Neuronal stem cell (in vitro differentiated cells): ENCODE measurements at regions not wholly inside any gene's neighbourhood (a gene's known extent, or its start where the extent isn't known, plus 50 kb on each side); places are given as distances from the start of the nearest gene placed in this dataset.

Experiments used
- DNase-seq: peaks from one replicate; pipeline ENCODE4 v3.0.0-alpha.2; 2013; ENCODE audit warnings: low spot score
- H2AFZ ChIP-seq: one replicate; pipeline ENCODE4 v1.6.1; 2013; ENCODE audit warnings: mild to moderate bottlenecking, low read length, inconsistent platforms
- H2AK5ac ChIP-seq: 2 replicates; pipeline ENCODE4 v1.6.1; 2013; ENCODE audit warnings: low read depth, mild to moderate bottlenecking, inconsistent platforms, low read length, moderate library complexity, mixed read lengths
- H2BK120ac ChIP-seq: 2 replicates; pipeline ENCODE4 v1.6.1; 2013; ENCODE audit warnings: low read depth, mild to moderate bottlenecking, inconsistent platforms, low read length, moderate library complexity, mixed read lengths
- H2BK12ac ChIP-seq: one replicate; pipeline ENCODE4 v1.6.1; 2013; ENCODE audit warnings: low read length, inconsistent platforms
- H2BK15ac ChIP-seq: 2 replicates; pipeline ENCODE4 v1.6.1; 2013; ENCODE audit warnings: mild to moderate bottlenecking, low read length, inconsistent platforms, mixed read lengths
- H2BK5ac ChIP-seq: one replicate; pipeline ENCODE4 v1.6.1; 2013; ENCODE audit warnings: inconsistent platforms, mild to moderate bottlenecking, low read length, moderate library complexity
- H3K14ac ChIP-seq: one replicate; pipeline ENCODE4 v1.6.1; 2013; ENCODE audit warnings: low read length, inconsistent platforms
- H3K18ac ChIP-seq: 2 replicates; pipeline ENCODE4 v1.6.1; 2013; ENCODE audit warnings: low read length, inconsistent platforms
- H3K23ac ChIP-seq: 2 replicates; pipeline ENCODE4 v1.6.1; 2013; ENCODE audit warnings: low read depth, mild to moderate bottlenecking, mixed read lengths, low read length, inconsistent platforms; ENCODE audit not compliant: poor library complexity
- H3K27ac ChIP-seq: replicated peaks from 3 replicates; pipeline ENCODE4 v1.5.1; 2013; ENCODE audit warnings: low read length, inconsistent platforms
- H3K27me3 ChIP-seq, 3 experiments: 2 replicates each; pipeline ENCODE4 v1.6.1; 2013; ENCODE audit warnings: low read length in 3 of 3, mild to moderate bottlenecking in 2 of 3, inconsistent platforms in 1 of 3, low read depth in 1 of 3, mixed read lengths in 1 of 3, moderate library complexity in 1 of 3; ENCODE audit not compliant: control insufficient read depth in 3 of 3, insufficient read depth in 3 of 3
- H3K36me3 ChIP-seq, 2 donors: replicated peaks in 1 of 2; 2 replicates each; pipeline ENCODE4 v1.6.1; 2013; ENCODE audit warnings: low read length in 2 of 2; ENCODE audit not compliant: control insufficient read depth in 2 of 2, insufficient read depth in 2 of 2
- H3K4ac ChIP-seq: 2 replicates; pipeline ENCODE4 v1.6.1; 2013; ENCODE audit warnings: inconsistent platforms, mild to moderate bottlenecking, low read length, moderate library complexity
- H3K4me1 ChIP-seq, 2 donors: 1 replicate in 1 of 2; 2 replicates in 1 of 2; pipeline ENCODE4 v1.6.1; 2013; ENCODE audit warnings: low read length in 2 of 2, low read depth in 1 of 2; ENCODE audit not compliant: control insufficient read depth in 2 of 2, insufficient read depth in 1 of 2
- H3K4me2 ChIP-seq: one replicate; pipeline ENCODE4 v1.6.1; 2013; ENCODE audit warnings: mild to moderate bottlenecking, low read length, inconsistent platforms; ENCODE audit not compliant: insufficient read depth, poor library complexity, severe bottlenecking
- H3K4me3 ChIP-seq, 2 donors: 2 replicates each; pipeline ENCODE4 v1.5.1; 2013; ENCODE audit warnings: low read length in 2 of 2, mild to moderate bottlenecking in 2 of 2, inconsistent platforms in 1 of 2, moderate library complexity in 1 of 2
- H3K79me1 ChIP-seq: one replicate; pipeline ENCODE4 v1.6.1; 2013; ENCODE audit warnings: low read depth, mild to moderate bottlenecking, inconsistent platforms, low read length, moderate library complexity
- H3K9ac ChIP-seq: one replicate; pipeline ENCODE4 v1.6.1; 2013; ENCODE audit warnings: mild to moderate bottlenecking, low read depth, low read length, inconsistent platforms; ENCODE audit not compliant: poor library complexity
- H3K9me3 ChIP-seq, 2 donors: replicated peaks in 1 of 2; 2 replicates each; pipeline versions ENCODE3 to v1.6.1; 2013; ENCODE audit warnings: low read length in 2 of 2, mild to moderate bottlenecking in 2 of 2, inconsistent platforms in 1 of 2, low read depth in 1 of 2, mixed read lengths in 1 of 2, moderate library complexity in 1 of 2; ENCODE audit not compliant: control insufficient read depth in 2 of 2, insufficient read depth in 1 of 2
- H4K8ac ChIP-seq: one replicate; pipeline ENCODE4 v1.6.1; 2013; ENCODE audit warnings: low read depth, mild to moderate bottlenecking, inconsistent platforms, low read length, moderate library complexity
- H4K91ac ChIP-seq: one replicate; pipeline ENCODE4 v1.6.1; 2013; ENCODE audit warnings: low read length, low read depth, mild to moderate bottlenecking, inconsistent platforms; ENCODE audit not compliant: poor library complexity
- WGBS, 2 donors: extraction: QIAGEN DNeasy Blood & Tissue Kit; methylation state at CpG; one replicate each; pipeline ENCODE4 v1.1.7; 2013; ENCODE audit warnings: missing lambda C conversion rate in 2 of 2, mixed read lengths in 1 of 2; ENCODE audit not compliant: insufficient read length in 2 of 2, insufficient replicate concordance in 1 of 2; ENCODE audit errors: extremely low coverage in 2 of 2; 5-methylcytosine and 5-hydroxymethylcytosine counted together

DNA sequence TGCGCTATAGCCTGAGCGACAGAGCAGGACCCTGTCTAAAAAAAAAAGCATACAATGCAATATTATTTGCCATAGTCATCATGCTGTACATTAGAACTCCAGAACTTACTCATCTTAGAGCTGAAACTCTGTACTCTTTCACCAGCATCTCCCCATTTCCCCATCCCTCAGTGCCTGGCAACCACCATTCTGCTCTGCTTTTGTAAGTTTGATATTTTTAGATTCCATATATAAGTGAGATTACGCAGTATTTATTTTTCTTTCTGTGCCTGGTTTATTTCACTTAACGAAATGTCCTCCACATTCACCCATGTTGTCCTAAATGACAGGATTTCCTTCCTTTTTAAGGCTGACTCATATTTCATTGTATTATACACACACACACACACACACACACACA, 121.8 kb downstream of the BBS10 start:
- no peak overlapping the region for H2AK5ac ChIP-seq
- H3K36me3 ChIP-seq, result no peaks in the 10 kb centered on the region
- H2AFZ ChIP-seq, result no peak overlapping the region
- H3K4ac ChIP-seq, result no peak overlapping the region
- H3K27ac ChIP-seq, result no peak overlapping the region
- no peak overlapping the region for H3K9ac ChIP-seq
- H2BK12ac ChIP-seq, result no peak overlapping the region
- no peak overlapping the region for H3K18ac ChIP-seq
- no peaks in the 10 kb centered on the region for H3K79me1 ChIP-seq
- no peak overlapping the region for H3K4me2 ChIP-seq
- DNase-seq, result no peak
- no peak overlapping the region for H3K4me3 ChIP-seq
- no peaks in the 10 kb centered on the region for H3K27me3 ChIP-seq
- H2BK15ac ChIP-seq, result no peak overlapping the region
- no peaks in the 10 kb centered on the region for H3K4me1 ChIP-seq
- H4K8ac ChIP-seq, result no peak overlapping the region
- no CpG with 5 or more reads among the region's 4 CpGs for WGBS, 2 donors
- H3K9me3 ChIP-seq, result no peaks in the 10 kb centered on the region
- H4K91ac ChIP-seq, result no peak overlapping the region
- H2BK5ac ChIP-seq, result no peak overlapping the region
- no peak overlapping the region for H2BK120ac ChIP-seq
- no peak overlapping the region for H3K23ac ChIP-seq
- H3K14ac ChIP-seq, result no peak overlapping the region

DNA sequence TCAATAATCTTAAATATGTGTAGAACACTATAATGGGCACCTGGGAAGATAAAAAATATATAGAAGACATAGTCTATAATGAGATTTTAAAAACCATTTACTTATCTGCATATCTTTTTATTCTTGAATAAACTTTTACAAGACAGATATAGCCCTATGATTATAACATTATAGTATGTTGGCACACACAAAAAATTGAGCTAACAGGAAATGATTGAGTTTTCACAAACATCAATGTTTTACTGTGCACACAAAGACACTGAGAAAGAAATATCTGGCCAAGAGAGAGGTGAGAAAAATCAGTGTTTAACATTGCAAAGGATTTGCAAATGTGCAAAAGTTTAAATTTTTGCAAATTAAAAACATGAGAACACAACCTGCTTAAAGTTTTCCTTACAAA, 124.3 kb downstream of the BBS10 start:
- Histone ChIP-seq H3K9ac (no peak overlapping the region), H2BK15ac (no peak overlapping the region), H4K91ac (no peak overlapping the region), H3K36me3 (no peaks in the 10 kb centered on the region), H3K27me3 (no peaks in the 10 kb centered on the region), H3K23ac (no peak overlapping the region), H3K27ac (no peak overlapping the region), H3K4ac (no peak overlapping the region), H4K8ac (no peak overlapping the region), H3K79me1 (no peaks in the 10 kb centered on the region), H2BK5ac (no peak overlapping the region), H3K14ac (no peak overlapping the region), H3K9me3 (no peaks in the 10 kb centered on the region), H3K4me3 (no peak overlapping the region), H3K4me1 (peaks cover 0 to 6% of the 10 kb centered on the region in 2 donors), H3K4me2 (no peak overlapping the region), H2AK5ac (no peak overlapping the region), H3K18ac (no peak overlapping the region), H2AFZ (no peak overlapping the region), H2BK12ac (no peak overlapping the region), H2BK120ac (no peak overlapping the region)
- DNase-seq, result no peak

DNA sequence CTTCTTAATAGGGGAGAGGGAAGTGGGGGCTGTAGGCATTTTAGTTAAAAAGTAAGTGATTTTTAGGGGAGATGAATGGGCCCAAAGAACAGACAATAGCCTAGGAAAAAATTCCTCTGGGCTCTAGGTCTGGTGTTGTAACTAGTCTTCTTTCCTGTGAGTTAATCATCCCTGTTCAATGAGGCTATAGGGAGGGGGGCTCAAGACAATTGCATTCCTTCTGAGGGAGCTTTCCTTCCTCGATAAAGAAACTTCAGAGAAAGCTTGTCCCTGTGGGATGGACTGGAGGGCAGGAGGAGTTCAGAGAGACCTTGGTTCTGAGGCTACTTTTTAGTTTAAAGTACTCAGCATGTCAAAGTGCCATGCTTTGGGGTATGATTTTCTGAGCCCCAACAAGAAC, 127.2 kb downstream of the BBS10 start:
- Histone ChIP-seq H3K14ac (no peak overlapping the region), H3K18ac (no peak overlapping the region), H3K79me1 (no peaks in the 10 kb centered on the region), H4K8ac (no peak overlapping the region), H3K23ac (no peak overlapping the region), H3K4me2 (no peak overlapping the region), H4K91ac (no peak overlapping the region), H3K27me3 (peaks cover 0 to 5% (median 0%) of the 10 kb centered on the region in 3 experiments), H3K27ac (peak overlapping the region; percentile 83), H2BK5ac (no peak overlapping the region), H2AFZ (no peak overlapping the region), H2BK15ac (no peak overlapping the region), H3K4ac (no peak overlapping the region), H2BK12ac (no peak overlapping the region), H2AK5ac (no peak overlapping the region), H3K4me1 (peaks cover 0 to 6% of the 10 kb centered on the region in 2 donors), H3K9me3 (no peaks in the 10 kb centered on the region), H3K4me3 (no peak overlapping the region), H3K36me3 (no peaks in the 10 kb centered on the region), H3K9ac (no peak overlapping the region), H2BK120ac (no peak overlapping the region)
- peak; percentile 71 for DNase-seq
- WGBS, 2 donors, result no CpG with 5 or more reads among the region's 1 CpG

DNA sequence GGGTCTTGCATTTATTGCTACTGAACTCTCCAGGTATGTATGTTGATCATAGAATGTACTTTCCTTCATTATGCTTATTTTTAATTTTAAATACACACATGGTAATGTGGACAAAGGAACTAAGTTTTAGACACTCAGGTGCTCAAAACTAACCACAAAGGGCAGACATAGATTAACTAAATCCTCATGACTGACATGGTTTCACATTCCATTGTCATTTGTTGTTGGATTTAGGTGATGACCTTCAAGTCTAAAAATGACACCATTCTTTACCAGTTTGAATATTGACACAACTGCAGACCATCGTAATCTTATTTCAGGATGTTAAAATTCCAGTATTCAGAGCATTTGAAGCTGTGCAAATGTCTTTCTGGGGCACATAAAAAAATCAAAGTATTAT, 128.4 kb downstream of the BBS10 start:
- H3K4me3 ChIP-seq, result no peak overlapping the region
- H3K36me3 ChIP-seq, result no peaks in the 10 kb centered on the region
- no peaks in the 10 kb centered on the region for H3K9me3 ChIP-seq
- no peak for DNase-seq
- H3K23ac ChIP-seq, result no peak overlapping the region
- no peak overlapping the region for H4K91ac ChIP-seq
- H2AK5ac ChIP-seq, result no peak overlapping the region
- no peak overlapping the region for H2BK15ac ChIP-seq
- H3K9ac ChIP-seq, result no peak overlapping the region
- peaks cover 0 to 5% (median 0%) of the 10 kb centered on the region in 3 experiments for H3K27me3 ChIP-seq
- no peak overlapping the region for H3K27ac ChIP-seq
- H4K8ac ChIP-seq, result no peak overlapping the region
- no peaks in the 10 kb centered on the region for H3K79me1 ChIP-seq
- H2BK120ac ChIP-seq, result no peak overlapping the region
- H2BK5ac ChIP-seq, result no peak overlapping the region
- H3K4me1 ChIP-seq, result peaks cover 0 to 6% of the 10 kb centered on the region in 2 donors
- H3K4me2 ChIP-seq, result no peak overlapping the region
- H3K18ac ChIP-seq, result no peak overlapping the region
- H2BK12ac ChIP-seq, result no peak overlapping the region
- no CpG with 5 or more reads among the region's 1 CpG for WGBS, 2 donors
- no peak overlapping the region for H3K4ac ChIP-seq
- H3K14ac ChIP-seq, result no peak overlapping the region
- H2AFZ ChIP-seq, result no peak overlapping the region
